ENCODE measurements at regions not wholly inside any gene's neighbourhood (a gene's known extent, or its start where the extent isn't known, plus 50 kb on each side); places are given as distances from the start of the nearest gene placed in this dataset.

- Histone ChIP-seq H3K9me3 (ENCODE audit: control insufficient read depth in 2 of 3, insufficient read depth in 1 of 3, low read length in 3 of 3) (no peaks in the 10 kb centered on the region), H3K27ac (ENCODE audit: low read depth in 2 of 2, low read length in 2 of 2) (no peak overlapping the region), H3K27me3 (ENCODE audit: control insufficient read depth, insufficient read depth, low read length) (no peaks in the 10 kb centered on the region), H3K4me3 (ENCODE audit: low read length in 3 of 3) (no peak overlapping the region), H3K36me3 (ENCODE audit: control insufficient read depth in 2 of 3, insufficient read depth in 3 of 3, low read length in 3 of 3) (no peaks in the 10 kb centered on the region), H3K4me1 (ENCODE audit: control insufficient read depth in 2 of 3, insufficient read depth in 2 of 3, low read depth in 1 of 3, low read length in 3 of 3) (no peaks in the 10 kb centered on the region), H3K9ac (ENCODE audit: low read length in 3 of 3) (no peak overlapping the region)
- FAIRE-seq: no peak
- intact Hi-C loops (cut with DNase I): no loop called here
- DNase-seq: no peak
- TF ChIP-seq, protein P1, sequence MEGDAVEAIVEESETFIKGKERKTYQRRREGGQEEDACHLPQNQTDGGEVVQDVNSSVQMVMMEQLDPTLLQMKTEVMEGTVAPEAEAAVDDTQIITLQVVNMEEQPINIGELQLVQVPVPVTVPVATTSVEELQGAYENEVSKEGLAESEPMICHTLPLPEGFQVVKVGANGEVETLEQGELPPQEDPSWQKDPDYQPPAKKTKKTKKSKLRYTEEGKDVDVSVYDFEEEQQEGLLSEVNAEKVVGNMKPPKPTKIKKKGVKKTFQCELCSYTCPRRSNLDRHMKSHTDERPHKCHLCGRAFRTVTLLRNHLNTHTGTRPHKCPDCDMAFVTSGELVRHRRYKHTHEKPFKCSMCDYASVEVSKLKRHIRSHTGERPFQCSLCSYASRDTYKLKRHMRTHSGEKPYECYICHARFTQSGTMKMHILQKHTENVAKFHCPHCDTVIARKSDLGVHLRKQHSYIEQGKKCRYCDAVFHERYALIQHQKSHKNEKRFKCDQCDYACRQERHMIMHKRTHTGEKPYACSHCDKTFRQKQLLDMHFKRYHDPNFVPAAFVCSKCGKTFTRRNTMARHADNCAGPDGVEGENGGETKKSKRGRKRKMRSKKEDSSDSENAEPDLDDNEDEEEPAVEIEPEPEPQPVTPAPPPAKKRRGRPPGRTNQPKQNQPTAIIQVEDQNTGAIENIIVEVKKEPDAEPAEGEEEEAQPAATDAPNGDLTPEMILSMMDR (IDR thresholded peaks at IDR 0.05; ENCODE audit: borderline replicate concordance, extremely low read depth, insufficient read depth): no peak
These were observed 129.8 kb upstream of the TANK start for GRCh38 chr2:161030260-161031063.

GRCh38 chr2:161031511-161031910 lies 128.7 kb upstream of the TANK start:
- Histone ChIP-seq H3K36me3 (ENCODE audit: control insufficient read depth in 2 of 3, insufficient read depth in 3 of 3, low read length in 3 of 3) (no peaks in the 10 kb centered on the region), H3K9ac (ENCODE audit: low read length in 3 of 3) (no peak overlapping the region), H3K27ac (ENCODE audit: low read depth in 2 of 2, low read length in 2 of 2) (no peak overlapping the region), H3K4me3 (ENCODE audit: low read length in 3 of 3) (no peak overlapping the region), H3K27me3 (ENCODE audit: control insufficient read depth, insufficient read depth, low read length) (no peaks in the 10 kb centered on the region), H3K9me3 (ENCODE audit: control insufficient read depth in 2 of 3, insufficient read depth in 1 of 3, low read length in 3 of 3) (no peaks in the 10 kb centered on the region), H3K4me1 (ENCODE audit: control insufficient read depth in 2 of 3, insufficient read depth in 2 of 3, low read depth in 1 of 3, low read length in 3 of 3) (no peaks in the 10 kb centered on the region)
- DNase-seq: no peak
- intact Hi-C loops (cut with DNase I): no loop called here
- FAIRE-seq: no peak
- TF ChIP-seq, protein P1 (IDR thresholded peaks at IDR 0.05; ENCODE audit: borderline replicate concordance, extremely low read depth, insufficient read depth): no peak

DNA sequence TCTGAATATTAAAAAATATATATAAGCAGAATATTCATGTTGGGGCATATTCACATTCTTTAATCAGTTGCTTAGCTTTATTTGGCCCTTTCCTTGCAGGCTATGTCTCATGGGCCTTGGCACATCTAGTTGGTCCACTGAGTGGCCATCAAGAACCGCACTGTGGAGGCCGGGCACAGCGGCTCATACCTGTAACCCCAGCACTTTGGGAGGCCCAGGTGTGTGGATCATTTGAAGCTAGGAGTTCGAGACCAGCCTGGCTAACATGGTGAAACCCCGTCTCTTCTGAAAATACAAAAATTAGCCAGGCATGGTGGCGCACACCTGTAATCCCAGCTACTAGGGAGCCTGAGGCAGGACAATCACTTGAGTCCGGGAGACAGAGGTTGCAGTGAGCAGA lies 127.6 kb upstream of the TANK start:
- H3K27me3 ChIP-seq (ENCODE audit: control insufficient read depth, insufficient read depth, low read length): no peaks in the 10 kb centered on the region
- no peak overlapping the region for H3K9ac ChIP-seq (ENCODE audit: low read length in 3 of 3)
- H3K9me3 ChIP-seq (ENCODE audit: control insufficient read depth in 2 of 3, insufficient read depth in 1 of 3, low read length in 3 of 3): no peaks in the 10 kb centered on the region
- DNase-seq (no peak), FAIRE-seq (no peak)
- H3K36me3 ChIP-seq (ENCODE audit: control insufficient read depth in 2 of 3, insufficient read depth in 3 of 3, low read length in 3 of 3): no peaks in the 10 kb centered on the region
- intact Hi-C loops (cut with DNase I): no loop called here
- no peak overlapping the region for H3K27ac ChIP-seq (ENCODE audit: low read depth in 2 of 2, low read length in 2 of 2)
- H3K4me1 ChIP-seq (ENCODE audit: control insufficient read depth in 2 of 3, insufficient read depth in 2 of 3, low read depth in 1 of 3, low read length in 3 of 3): no peaks in the 10 kb centered on the region
- H3K4me3 ChIP-seq (ENCODE audit: low read length in 3 of 3): no peak overlapping the region
- TF ChIP-seq, protein P1 (IDR thresholded peaks at IDR 0.05; ENCODE audit: borderline replicate concordance, extremely low read depth, insufficient read depth): no peak
